ENCODE measurements at regions not wholly inside any gene's neighbourhood (a gene's known extent, or its start where the extent isn't known, plus 50 kb on each side); places are given as distances from the start of the nearest gene placed in this dataset.

GRCh38 chr14:88935083-88935482, 110.6 kb downstream of the TTC8 start:
- no TSS peak for BruUV-seq (replicated peaks)
- DNase-seq (ENCODE audit: low read depth, low spot score) (no peak), ATAC-seq (no peak), FAIRE-seq (no peak)
- no peak overlapping the region for H3K9ac ChIP-seq (ENCODE audit: control insufficient read depth, insufficient read depth, low read length)
- H2AFZ ChIP-seq (ENCODE audit: control insufficient read depth, low read depth, low read length), result no peak overlapping the region
- no peaks in the 10 kb centered on the region for H3K4me1 ChIP-seq (ENCODE audit: control insufficient read depth, insufficient read depth, low read length)
- no peak overlapping the region for H3K4me3 ChIP-seq
- WGBS (ENCODE audit: insufficient coverage, insufficient replicate concordance, low lambda C conversion rate, missing lambda C conversion rate), result 16% methylated on average over 5 of the region's 5 CpGs
- intact Hi-C loops (cut with micrococcal nuclease; ENCODE audit: unreplicated experiment) (no loop called here), in situ Hi-C loops (cut with MboI) (no loop called here)
- RAD21 ChIA-PET (ENCODE audit: unreplicated experiment), result no interaction called here
- no peaks in the 10 kb centered on the region for H3K9me3 ChIP-seq (replicated peaks; ENCODE audit: control insufficient read depth, insufficient read depth, low read length)
- H3K4me2 ChIP-seq (ENCODE audit: control insufficient read depth, insufficient read depth), result no peak overlapping the region
- H4K20me1 ChIP-seq (ENCODE audit: control insufficient read depth, insufficient read depth), result no peaks in the 10 kb centered on the region
- SMC1A ChIA-PET (ENCODE audit: uncharacterized antibody, unreplicated experiment), result no interaction called here
- no peak overlapping the region for H3K27ac ChIP-seq (ENCODE audit: control insufficient read depth, insufficient read depth)
- H3K36me3 ChIP-seq (ENCODE audit: control insufficient read depth in 2 of 2, insufficient read depth in 2 of 2, low read length in 1 of 2), result no peaks in the 10 kb centered on the region
- POLR2A ChIA-PET, result no interaction called here
- TF ChIP-seq, protein P1, sequence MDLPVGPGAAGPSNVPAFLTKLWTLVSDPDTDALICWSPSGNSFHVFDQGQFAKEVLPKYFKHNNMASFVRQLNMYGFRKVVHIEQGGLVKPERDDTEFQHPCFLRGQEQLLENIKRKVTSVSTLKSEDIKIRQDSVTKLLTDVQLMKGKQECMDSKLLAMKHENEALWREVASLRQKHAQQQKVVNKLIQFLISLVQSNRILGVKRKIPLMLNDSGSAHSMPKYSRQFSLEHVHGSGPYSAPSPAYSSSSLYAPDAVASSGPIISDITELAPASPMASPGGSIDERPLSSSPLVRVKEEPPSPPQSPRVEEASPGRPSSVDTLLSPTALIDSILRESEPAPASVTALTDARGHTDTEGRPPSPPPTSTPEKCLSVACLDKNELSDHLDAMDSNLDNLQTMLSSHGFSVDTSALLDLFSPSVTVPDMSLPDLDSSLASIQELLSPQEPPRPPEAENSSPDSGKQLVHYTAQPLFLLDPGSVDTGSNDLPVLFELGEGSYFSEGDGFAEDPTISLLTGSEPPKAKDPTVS (IDR thresholded peaks at IDR 0.05; ENCODE audit: low read depth, low read length), result no peak
- no peak for TF ChIP-seq RELA (IDR thresholded peaks at IDR 0.05; ENCODE audit: borderline replicate concordance, partially characterized antibody)
- no peak for TF ChIP-seq DPF2 (IDR thresholded peaks at IDR 0.05)
- CTCF ChIA-PET, result no interaction called here
- no peaks in the 10 kb centered on the region; a peak in 1 of 4 replicates for H3K27me3 ChIP-seq (replicated peaks in 1 of 2; ENCODE audit: control insufficient read depth in 2 of 2, insufficient read depth in 2 of 2, low read length in 1 of 2)
- no peaks in the 10 kb centered on the region for H3K79me2 ChIP-seq (ENCODE audit: control insufficient read depth, insufficient read depth, low read length)

DNA sequence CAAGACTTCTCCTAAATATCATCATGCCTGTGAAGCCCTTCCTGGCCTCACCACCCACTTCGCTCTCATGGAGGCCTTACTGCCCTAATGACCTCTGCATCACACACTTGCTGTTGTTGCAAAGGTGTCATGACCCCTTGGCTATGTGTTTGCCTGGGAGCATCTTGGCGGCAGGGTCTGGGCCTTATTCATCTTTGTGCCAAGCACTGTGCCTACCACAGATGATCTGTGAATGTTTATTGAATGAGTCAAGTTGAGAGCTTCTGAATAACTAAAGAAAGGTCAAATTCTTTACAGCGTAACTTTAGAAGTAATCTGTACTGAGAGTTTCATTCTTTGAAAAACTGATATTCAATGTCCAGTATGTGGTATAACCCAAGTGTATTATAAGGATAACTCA, 113.3 kb downstream of the TTC8 start:
- ChIA-PET CTCF (interaction anchor here (0.6 kb wide), 1 partner anchor 821 kb away, joined by 4 read pairs; no protein-coding TSS in a partner anchor), RAD21 (ENCODE audit: unreplicated experiment) (no interaction called here), SMC1A (ENCODE audit: uncharacterized antibody, unreplicated experiment) (no interaction called here), POLR2A (no interaction called here)
- Histone ChIP-seq H3K4me3 (no peak overlapping the region), H2AFZ (ENCODE audit: control insufficient read depth, low read depth, low read length) (no peak overlapping the region), H3K27ac (ENCODE audit: control insufficient read depth, insufficient read depth) (no peak overlapping the region), H3K4me1 (ENCODE audit: control insufficient read depth, insufficient read depth, low read length) (no peaks in the 10 kb centered on the region), H3K9me3 (replicated peaks; ENCODE audit: control insufficient read depth, insufficient read depth, low read length) (no peaks in the 10 kb centered on the region), H3K27me3 (replicated peaks in 1 of 2; ENCODE audit: control insufficient read depth in 2 of 2, insufficient read depth in 2 of 2, low read length in 1 of 2) (no peaks in the 10 kb centered on the region; a peak in 2 of 4 replicates), H3K36me3 (ENCODE audit: control insufficient read depth in 2 of 2, insufficient read depth in 2 of 2, low read length in 1 of 2) (no peaks in the 10 kb centered on the region), H4K20me1 (ENCODE audit: control insufficient read depth, insufficient read depth) (no peaks in the 10 kb centered on the region), H3K9ac (ENCODE audit: control insufficient read depth, insufficient read depth, low read length) (no peak overlapping the region), H3K79me2 (ENCODE audit: control insufficient read depth, insufficient read depth, low read length) (no peaks in the 10 kb centered on the region), H3K4me2 (ENCODE audit: control insufficient read depth, insufficient read depth) (no peak overlapping the region)
- 47% methylated on average over 3 of the region's 3 CpGs for WGBS (ENCODE audit: insufficient coverage, insufficient replicate concordance, low lambda C conversion rate, missing lambda C conversion rate)
- BruUV-seq (replicated peaks), result no TSS peak
- FAIRE-seq (no peak), ATAC-seq (no peak), DNase-seq (ENCODE audit: low read depth, low spot score) (no peak)
- in situ Hi-C loops (cut with MboI) (no loop called here), intact Hi-C loops (cut with micrococcal nuclease; ENCODE audit: unreplicated experiment) (no loop called here)
- TF ChIP-seq, protein P2, sequence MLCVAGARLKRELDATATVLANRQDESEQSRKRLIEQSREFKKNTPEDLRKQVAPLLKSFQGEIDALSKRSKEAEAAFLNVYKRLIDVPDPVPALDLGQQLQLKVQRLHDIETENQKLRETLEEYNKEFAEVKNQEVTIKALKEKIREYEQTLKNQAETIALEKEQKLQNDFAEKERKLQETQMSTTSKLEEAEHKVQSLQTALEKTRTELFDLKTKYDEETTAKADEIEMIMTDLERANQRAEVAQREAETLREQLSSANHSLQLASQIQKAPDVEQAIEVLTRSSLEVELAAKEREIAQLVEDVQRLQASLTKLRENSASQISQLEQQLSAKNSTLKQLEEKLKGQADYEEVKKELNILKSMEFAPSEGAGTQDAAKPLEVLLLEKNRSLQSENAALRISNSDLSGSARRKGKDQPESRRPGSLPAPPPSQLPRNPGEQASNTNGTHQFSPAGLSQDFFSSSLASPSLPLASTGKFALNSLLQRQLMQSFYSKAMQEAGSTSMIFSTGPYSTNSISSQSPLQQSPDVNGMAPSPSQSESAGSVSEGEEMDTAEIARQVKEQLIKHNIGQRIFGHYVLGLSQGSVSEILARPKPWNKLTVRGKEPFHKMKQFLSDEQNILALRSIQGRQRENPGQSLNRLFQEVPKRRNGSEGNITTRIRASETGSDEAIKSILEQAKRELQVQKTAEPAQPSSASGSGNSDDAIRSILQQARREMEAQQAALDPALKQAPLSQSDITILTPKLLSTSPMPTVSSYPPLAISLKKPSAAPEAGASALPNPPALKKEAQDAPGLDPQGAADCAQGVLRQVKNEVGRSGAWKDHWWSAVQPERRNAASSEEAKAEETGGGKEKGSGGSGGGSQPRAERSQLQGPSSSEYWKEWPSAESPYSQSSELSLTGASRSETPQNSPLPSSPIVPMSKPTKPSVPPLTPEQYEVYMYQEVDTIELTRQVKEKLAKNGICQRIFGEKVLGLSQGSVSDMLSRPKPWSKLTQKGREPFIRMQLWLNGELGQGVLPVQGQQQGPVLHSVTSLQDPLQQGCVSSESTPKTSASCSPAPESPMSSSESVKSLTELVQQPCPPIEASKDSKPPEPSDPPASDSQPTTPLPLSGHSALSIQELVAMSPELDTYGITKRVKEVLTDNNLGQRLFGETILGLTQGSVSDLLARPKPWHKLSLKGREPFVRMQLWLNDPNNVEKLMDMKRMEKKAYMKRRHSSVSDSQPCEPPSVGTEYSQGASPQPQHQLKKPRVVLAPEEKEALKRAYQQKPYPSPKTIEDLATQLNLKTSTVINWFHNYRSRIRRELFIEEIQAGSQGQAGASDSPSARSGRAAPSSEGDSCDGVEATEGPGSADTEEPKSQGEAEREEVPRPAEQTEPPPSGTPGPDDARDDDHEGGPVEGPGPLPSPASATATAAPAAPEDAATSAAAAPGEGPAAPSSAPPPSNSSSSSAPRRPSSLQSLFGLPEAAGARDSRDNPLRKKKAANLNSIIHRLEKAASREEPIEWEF (IDR thresholded peaks at IDR 0.05; ENCODE audit: insufficient replicate concordance, low read depth, low read length), result no peak
- TF ChIP-seq BCL11A (IDR thresholded peaks at IDR 0.05; ENCODE audit: low read depth, low read length) (no peak), TCF3 (IDR thresholded peaks at IDR 0.05; ENCODE audit: borderline replicate concordance, insufficient read depth, low read depth, low read length) (no peak), JUND (IDR thresholded peaks at IDR 0.05; ENCODE audit: low read depth, low read length) (no peak)
- TF ChIP-seq, protein P3, sequence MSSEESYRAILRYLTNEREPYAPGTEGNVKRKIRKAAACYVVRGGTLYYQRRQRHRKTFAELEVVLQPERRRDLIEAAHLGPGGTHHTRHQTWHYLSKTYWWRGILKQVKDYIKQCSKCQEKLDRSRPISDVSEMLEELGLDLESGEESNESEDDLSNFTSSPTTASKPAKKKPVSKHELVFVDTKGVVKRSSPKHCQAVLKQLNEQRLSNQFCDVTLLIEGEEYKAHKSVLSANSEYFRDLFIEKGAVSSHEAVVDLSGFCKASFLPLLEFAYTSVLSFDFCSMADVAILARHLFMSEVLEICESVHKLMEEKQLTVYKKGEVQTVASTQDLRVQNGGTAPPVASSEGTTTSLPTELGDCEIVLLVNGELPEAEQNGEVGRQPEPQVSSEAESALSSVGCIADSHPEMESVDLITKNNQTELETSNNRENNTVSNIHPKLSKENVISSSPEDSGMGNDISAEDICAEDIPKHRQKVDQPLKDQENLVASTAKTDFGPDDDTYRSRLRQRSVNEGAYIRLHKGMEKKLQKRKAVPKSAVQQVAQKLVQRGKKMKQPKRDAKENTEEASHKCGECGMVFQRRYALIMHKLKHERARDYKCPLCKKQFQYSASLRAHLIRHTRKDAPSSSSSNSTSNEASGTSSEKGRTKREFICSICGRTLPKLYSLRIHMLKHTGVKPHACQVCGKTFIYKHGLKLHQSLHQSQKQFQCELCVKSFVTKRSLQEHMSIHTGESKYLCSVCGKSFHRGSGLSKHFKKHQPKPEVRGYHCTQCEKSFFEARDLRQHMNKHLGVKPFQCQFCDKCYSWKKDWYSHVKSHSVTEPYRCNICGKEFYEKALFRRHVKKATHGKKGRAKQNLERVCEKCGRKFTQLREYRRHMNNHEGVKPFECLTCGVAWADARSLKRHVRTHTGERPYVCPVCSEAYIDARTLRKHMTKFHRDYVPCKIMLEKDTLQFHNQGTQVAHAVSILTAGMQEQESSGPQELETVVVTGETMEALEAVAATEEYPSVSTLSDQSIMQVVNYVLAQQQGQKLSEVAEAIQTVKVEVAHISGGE (CRISPR knock-in tag; IDR thresholded peaks at IDR 0.05), result no peak
